ENCODE measurements at regions not wholly inside any gene's neighbourhood (a gene's known extent, or its start where the extent isn't known, plus 50 kb on each side); places are given as distances from the start of the nearest gene placed in this dataset.
"Not testable (repeated sequence)": the region's sequence is repeated elsewhere in the genome, so short reads cannot be mapped to it uniquely, and the experiment has no call there.

DNA sequence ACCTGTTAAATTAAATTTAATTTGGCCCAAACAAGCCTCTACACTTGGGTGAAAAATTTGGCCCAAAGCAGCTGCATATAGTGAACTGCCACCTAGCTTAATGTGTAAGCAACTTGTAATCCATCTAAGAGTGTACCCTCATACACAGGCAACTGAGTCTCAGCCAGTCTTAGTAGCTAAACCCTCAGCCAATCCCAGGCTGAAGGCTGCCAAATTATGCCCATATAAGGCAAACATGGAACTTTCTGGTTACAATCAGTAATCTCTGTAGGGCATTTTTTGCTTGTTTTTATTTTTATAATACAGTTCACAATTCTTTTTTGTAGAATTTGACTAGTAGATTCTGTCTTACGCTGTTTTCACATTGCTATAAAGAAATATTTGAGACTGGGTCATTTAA, 958.7 kb downstream of the FSCB start:
- Histone ChIP-seq H3K27me3 (no peaks in the 10 kb centered on the region), H3K9me3 (no peaks in the 10 kb centered on the region), H3K4me3 (no peak overlapping the region), H3K4me1 (no peaks in the 10 kb centered on the region), H3K36me3 (no peaks in the 10 kb centered on the region), H3K27ac (no peak overlapping the region)
- TF ChIP-seq CTCF (IDR thresholded peaks at IDR 0.05) (no peak), POLR2A (IDR thresholded peaks at IDR 0.05) (no peak)
- no peak for DNase-seq

DNA sequence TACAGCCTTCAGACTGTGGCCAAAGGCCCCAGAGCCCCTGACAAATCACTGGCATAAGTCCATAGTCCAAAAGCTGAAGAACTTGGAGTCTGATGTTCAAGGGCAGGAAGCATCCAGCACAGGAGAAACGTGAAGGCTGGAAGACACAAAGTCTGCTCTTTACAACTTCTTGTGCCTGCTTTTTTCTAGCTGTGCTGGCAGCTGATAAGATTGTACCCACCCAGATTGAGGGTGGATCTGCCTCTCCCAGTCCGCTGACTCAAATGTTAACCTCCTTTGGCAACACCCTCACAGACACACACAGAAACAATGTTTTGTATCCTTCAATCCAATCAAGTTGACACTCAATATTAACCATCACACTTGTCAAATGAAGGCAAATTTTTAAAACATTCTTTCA, 959.5 kb downstream of the FSCB start:
- not testable (repeated sequence) for H3K27me3 ChIP-seq, H3K27ac ChIP-seq, H3K4me3 ChIP-seq, H3K36me3 ChIP-seq, DNase-seq, H3K4me1 ChIP-seq, H3K9me3 ChIP-seq

DNA sequence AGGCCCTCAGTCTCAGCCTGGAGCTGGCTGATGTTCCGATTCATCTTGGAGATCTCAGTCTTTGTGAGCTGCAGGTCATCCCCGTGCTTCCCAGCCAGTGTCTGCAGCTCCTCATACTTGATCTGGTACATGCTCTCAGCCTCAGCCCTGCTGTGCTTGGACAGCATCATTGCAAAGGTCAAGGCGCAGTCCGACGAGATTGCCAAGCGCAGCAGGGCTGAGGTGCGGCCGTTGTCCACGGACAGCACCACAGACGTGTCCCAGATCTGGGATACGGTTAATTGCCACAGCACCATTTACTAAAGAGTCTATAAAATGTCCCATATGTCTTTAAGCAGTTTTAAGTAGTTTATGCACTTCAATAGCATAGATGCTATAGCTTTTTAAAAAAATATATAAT, 965.7 kb downstream of the FSCB start:
- Histone ChIP-seq H3K4me1 (no peaks in the 10 kb centered on the region), H3K27me3 (no peaks in the 10 kb centered on the region), H3K27ac (no peak overlapping the region), H3K4me3 (no peak overlapping the region), H3K36me3 (no peaks in the 10 kb centered on the region), H3K9me3 (no peaks in the 10 kb centered on the region)
- DNase-seq: no peak
- TF ChIP-seq POLR2A (IDR thresholded peaks at IDR 0.05) (no peak), CTCF (IDR thresholded peaks at IDR 0.05) (no peak)

- no peak overlapping the region for H3K4me3 ChIP-seq
- H3K4me1 ChIP-seq: no peaks in the 10 kb centered on the region
- no peak for TF ChIP-seq POLR2A (IDR thresholded peaks at IDR 0.05)
- no peak for TF ChIP-seq CTCF (IDR thresholded peaks at IDR 0.05)
- H3K9me3 ChIP-seq: no peaks in the 10 kb centered on the region
- no peak overlapping the region for H3K27ac ChIP-seq
- H3K36me3 ChIP-seq: no peaks in the 10 kb centered on the region
- no peak for DNase-seq
- no peaks in the 10 kb centered on the region for H3K27me3 ChIP-seq
Measured at GRCh38 chr14:43540948-43541347, 966.1 kb downstream of the FSCB start.

GRCh38 chr14:43539210-43539609, 967.9 kb downstream of the FSCB start:
- no peak overlapping the region for H3K4me3 ChIP-seq
- TF ChIP-seq POLR2A (IDR thresholded peaks at IDR 0.05): no peak
- TF ChIP-seq CTCF (IDR thresholded peaks at IDR 0.05): peak in 1 of 6 experiments; percentile 14
- H3K27ac ChIP-seq: no peak overlapping the region
- no peaks in the 10 kb centered on the region for H3K4me1 ChIP-seq
- no peak for DNase-seq
- H3K27me3 ChIP-seq: no peaks in the 10 kb centered on the region
- no peaks in the 10 kb centered on the region for H3K36me3 ChIP-seq
- no peaks in the 10 kb centered on the region for H3K9me3 ChIP-seq

- DNase-seq: no peak
- Histone ChIP-seq H3K27me3 (no peaks in the 10 kb centered on the region), H3K9me3 (peaks cover 0 to 3% (median 0%) of the 10 kb centered on the region in 4 donors), H3K4me1 (no peaks in the 10 kb centered on the region), H3K36me3 (no peaks in the 10 kb centered on the region), H3K4me3 (no peak overlapping the region), H3K27ac (no peak overlapping the region)
- no peak for TF ChIP-seq CTCF (IDR thresholded peaks at IDR 0.05)
- TF ChIP-seq POLR2A (IDR thresholded peaks at IDR 0.05): no peak
Measured at GRCh38 chr14:43535231-43535838, 971.7 kb downstream of the FSCB start.
